ENCODE measurements at regions not wholly inside any gene's neighbourhood (a gene's known extent, or its start where the extent isn't known, plus 50 kb on each side); places are given as distances from the start of the nearest gene placed in this dataset.

GRCh38 chr6:81534934-81535465 lies 217.5 kb downstream of the TENT5A start:
- TF ChIP-seq CTCF (IDR thresholded peaks at IDR 0.05) (no peak), POLR2A (IDR thresholded peaks at IDR 0.05) (no peak)

Measured in lower leg skin (tissue), 3 donors.